HG03159 (cell line): ENCODE measurements at regions not wholly inside any gene's neighbourhood (a gene's known extent, or its start where the extent isn't known, plus 50 kb on each side); places are given as distances from the start of the nearest gene placed in this dataset.
A peak's percentile ranks its signal among the peaks of the same experiment; 100 is the strongest.
"Not testable (repeated sequence)": the region's sequence is repeated elsewhere in the genome, so short reads cannot be mapped to it uniquely, and the experiment has no call there.

Experiments used
- ATAC-seq: cut with Tn5 transposase; IDR thresholded peaks from one replicate; pipeline ENCODE4 v1.9.1; 2021; ENCODE audit warnings: mild to moderate bottlenecking, moderate library complexity; ENCODE audit not compliant: unreplicated experiment

DNA sequence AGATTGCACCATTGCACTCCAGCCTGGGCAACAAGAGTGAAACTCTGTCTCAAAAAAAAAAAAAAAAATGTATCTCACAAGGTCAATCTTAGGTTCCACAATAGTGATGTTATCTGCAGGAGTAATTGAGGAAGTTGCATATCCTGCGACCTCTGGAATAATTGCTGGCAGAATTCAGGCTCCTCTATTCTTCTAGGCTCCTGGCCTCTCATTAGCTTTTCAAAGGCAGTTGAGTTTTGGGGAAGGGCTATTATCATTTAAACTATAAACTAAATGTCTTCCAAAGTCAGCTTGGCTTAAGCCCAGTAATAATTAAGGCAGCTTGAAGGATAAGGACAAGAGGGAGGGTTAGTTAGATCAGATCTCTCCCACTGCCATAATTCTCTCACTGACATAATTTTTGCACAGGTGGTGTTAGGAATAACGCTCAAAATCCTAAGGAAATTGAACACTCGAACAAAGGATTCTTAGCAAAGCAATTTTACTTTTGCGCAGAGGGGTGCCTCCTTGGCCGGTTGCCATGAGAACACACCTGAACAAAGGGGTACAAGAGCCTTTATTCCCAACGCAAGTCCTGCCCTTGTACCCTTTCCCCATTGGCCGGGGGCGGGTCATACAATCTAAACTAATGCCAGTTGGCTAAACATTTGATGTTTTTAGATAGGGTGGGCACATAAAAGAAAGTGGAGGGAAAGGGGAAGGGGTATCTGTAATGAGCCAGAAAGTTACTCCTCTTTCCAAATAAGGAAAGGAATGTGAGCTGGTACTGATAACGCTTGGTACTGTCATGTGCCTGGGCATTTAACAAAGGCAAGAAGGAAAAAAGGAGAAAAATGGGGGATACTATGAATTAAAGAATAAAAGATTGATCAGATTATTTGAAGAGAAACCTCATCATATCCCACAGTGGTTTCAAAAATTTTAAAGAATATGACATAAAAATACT is 106.4 kb upstream of the CCNG1 start:
- ATAC-seq, result no peak

DNA sequence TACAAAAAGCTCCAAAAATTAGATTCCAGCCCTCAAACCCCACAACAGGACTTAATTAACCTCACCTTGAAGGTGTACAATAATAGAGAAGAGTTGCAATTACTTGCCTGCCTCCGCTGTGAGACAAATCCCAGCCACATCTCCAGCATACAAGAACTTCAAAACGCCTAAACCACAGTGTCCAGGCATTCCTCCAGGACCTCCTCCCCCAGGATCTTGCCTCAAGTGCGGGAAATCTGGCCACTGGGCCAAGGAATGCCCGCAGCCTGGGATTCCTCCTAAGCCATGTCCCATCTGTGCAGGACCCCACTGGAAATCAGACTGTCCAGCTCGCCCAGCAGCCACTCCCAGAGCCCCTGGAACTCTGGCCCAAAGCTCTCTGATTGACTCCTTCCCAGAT is 101.3 kb upstream of the CCNG1 start:
- not testable (repeated sequence) for ATAC-seq

DNA sequence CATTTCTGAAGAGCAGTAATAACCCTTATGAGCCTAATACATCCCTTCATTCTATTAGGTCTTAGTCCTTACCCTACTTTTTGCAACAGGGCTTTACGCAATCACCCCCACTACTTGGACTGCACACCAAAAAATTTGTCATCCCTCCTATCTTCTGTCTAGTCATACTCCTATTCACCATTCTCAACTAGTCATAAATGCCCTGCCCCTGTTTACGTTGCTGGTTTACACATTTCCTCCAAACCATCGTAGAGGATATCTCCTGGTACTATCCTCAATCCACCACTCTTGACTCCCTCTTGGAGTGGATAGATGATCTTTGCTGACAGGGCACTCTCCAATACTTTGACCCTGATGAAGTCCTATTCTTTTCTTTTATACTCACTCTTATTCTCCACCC is 98.2 kb upstream of the CCNG1 start:
- no peak for ATAC-seq

DNA sequence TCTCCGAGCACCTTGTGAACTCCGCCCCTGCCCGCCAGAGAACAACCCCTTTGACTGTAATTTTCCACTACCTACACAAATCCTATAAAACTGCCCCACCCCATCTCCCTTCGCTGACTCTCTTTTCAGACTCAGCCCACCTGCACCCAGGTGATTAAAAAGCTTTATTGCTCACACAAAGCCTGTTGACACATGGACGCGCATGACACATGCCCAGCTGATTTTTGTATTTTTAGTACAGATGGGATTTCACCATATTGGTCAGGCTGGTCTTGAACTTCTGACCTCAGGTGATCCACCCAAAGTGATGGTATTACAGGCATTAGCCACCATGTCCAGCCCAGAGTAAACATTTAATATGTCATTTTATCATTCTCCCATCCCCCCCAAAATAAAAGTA is 97.0 kb upstream of the CCNG1 start:
- ATAC-seq, result not testable (repeated sequence)

DNA sequence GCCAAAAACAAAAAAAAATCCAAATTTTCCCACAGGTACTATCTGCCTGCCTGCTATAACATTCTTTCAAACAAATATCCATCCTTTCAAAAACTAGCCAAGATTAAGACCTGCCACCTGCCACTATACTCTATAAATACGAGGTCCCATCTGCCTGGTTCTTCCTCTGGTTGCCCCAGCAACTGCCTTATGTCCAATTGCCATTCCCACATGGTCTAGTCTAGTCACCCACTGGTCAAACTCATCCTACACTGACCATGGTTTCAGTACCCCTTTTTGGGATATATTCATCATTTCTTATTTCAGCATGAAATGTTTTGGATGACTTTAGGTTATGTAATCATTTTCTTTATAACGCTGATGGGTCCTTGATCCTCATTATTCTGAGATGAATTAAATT is 95.1 kb upstream of the CCNG1 start:
- no peak for ATAC-seq

DNA sequence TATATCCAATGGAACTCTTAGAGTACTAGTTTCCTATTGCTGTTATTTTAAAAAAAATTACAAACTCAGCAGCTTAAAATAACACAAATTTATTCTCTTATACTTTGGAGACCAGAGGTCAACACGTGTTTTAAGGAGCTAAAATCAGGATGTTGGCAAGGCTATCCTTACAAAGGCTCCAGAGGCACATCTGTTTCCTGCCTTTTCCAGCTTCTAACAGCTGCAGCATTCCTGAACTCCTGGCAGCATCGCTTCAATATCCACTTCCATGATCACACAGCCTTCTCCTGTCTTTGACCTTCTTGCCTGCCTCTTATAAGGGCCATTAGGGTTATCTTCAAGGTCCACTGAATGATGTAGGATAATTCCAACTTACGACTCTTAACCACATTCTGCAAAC is 92.2 kb upstream of the CCNG1 start:
- ATAC-seq, result no peak

DNA sequence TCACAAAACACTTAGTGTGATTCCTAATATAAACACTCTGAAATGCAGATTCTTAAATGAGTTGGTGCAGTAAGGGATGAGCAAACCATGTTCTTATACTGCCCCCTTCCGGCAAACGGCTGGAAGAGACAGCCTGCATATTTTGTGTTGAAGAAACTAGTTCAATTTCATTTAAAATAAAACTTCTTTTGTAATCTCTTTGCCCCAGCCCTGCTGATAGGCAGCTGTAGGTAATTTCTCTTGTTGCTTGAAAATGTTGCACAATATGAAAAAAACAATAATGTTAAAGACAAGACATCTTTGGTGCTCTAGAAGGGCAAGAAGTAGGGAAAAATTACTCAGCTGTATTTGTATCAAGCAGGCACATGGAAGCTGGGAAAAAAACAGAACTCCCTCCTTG is 89.7 kb upstream of the CCNG1 start:
- peak; percentile 81 for ATAC-seq

DNA sequence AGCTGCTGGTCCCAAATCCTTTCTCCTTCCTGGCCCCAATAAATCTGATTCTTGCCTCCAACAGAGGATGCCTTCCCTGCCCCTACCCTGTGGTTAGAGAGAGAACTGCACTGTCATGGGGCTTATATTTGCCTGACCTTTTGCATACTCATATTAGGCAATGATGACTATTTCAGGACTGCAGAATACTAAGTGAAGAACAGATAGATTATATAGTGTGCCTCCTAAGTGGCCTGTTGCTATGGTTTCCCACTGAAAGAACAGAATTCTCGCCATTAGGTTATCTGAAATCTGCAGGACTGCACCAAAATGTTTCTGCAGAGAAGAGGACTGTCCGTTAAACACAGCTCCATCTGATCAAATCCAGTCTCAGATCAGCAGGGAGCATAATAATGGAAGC is 87.3 kb upstream of the CCNG1 start:
- ATAC-seq, result peak; percentile 40

DNA sequence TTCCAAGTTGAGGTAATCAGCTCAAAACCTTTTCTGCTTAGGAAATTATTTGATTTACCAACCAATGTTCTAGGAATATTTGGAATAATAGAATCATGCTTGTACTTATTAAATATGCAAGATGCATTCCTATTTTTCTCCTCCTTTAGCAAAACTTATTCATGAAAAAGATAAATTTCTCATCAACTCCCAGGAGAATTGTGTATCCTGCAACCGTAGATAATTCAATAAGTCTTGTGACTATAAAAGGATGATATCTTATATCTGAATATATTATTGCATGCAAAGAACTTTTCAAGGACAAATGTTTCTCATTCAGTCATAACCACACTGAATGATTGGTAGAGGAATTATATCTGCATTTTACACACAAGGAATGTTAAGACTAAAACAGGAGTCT is 84.9 kb upstream of the CCNG1 start:
- no peak for ATAC-seq

DNA sequence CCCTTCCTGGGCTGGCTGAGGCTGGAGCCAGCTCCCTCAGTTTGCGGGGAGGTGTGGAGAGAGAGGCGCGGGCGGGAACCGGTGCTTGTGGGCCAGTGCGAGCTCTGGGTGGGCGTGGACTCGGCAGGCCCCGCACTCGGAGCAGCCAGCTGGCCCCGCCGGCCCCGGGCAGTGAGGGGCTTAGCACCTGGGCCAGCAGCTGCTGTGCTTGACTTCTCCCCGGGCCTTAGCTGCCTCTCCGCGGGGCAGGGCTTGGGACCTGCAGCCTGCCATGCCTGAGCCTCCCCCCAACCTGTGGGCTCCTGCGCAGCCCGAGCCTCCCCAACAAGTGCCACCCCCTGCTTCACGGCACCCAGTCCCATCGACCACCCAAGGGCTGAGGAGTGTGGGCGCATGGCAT is 81.6 kb upstream of the CCNG1 start:
- not testable (repeated sequence) for ATAC-seq

DNA sequence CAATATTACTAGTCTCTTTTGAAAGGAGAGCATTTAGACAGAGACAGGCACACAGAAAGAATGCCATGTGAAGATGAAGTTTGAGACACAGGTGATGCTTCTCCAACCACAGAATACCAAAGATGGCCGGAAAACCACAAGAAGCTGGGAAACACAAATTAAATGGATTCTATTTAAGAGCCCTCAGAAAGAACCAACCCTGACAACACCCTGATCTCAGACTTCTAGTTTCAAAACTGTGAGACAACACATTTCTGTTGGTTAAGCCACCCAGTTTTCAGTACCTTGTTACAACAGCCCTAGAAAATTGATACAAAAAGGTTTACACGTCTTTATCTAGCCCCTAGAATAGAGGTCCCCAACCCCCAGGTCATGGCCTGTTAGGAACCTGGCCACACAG is 79.8 kb upstream of the CCNG1 start:
- no peak for ATAC-seq

DNA sequence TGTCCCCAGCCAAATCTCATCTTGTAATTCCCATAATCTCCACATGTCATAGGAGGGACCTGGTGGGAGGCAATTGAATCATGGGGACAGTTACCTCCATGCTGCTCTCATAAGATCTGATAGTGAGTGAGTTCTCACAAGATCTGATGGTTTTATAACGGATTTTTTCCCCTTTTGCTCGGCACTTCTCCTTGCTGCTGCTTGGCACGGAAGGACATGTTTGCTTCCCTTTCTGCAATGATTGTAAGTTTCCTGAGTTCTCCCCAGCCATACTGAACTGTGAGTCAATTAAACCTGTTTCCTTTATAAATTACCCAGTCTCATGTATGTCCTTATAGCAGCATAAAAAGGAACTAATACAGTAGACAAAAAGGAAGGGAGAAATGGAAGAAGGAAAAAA is 76.7 kb upstream of the CCNG1 start:
- no peak for ATAC-seq

DNA sequence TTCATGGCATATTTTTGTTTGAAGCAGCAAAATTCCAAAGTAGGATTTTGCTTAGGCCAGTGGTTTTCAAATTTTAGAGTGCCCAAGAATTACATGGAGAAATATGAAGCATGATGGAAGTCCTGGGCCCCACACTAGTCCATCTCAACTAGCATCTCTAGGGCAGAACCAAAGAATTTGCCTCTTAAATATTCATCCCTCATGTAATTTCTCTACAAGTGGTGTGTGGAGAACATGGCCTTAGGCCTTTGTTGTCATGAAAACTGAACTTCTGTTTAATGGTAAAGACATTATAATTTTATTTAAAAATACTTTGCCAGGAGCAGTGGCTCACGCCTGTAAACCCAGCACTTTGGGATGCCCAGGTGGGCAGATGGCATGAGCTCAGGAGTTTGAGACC is 75.9 kb upstream of the CCNG1 start:
- ATAC-seq, result no peak

DNA sequence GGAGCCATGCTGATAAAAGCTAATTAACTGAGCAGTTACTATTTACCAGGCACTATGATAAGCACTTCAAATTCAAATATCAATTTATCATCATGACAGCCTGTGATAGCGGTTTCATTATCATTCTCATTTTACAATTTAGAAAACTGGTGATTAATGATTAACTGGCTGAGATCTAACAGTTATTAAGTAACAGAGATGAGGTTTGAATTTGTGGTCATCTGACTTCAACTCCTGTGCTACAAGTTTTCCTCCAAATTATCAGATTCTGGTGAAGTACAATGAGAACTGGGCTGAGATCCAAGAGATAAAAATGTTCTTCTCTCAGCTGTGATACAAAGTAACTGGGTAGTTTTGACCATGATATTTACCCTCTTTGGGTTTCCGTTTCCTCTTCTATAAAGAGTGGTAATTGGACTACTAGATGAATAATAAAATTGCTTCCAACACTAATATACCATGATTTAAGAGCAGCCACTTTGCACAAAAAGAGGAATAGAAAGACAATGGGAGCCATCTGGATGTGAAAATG is 74.5 kb upstream of the CCNG1 start:
- ATAC-seq, result no peak

DNA sequence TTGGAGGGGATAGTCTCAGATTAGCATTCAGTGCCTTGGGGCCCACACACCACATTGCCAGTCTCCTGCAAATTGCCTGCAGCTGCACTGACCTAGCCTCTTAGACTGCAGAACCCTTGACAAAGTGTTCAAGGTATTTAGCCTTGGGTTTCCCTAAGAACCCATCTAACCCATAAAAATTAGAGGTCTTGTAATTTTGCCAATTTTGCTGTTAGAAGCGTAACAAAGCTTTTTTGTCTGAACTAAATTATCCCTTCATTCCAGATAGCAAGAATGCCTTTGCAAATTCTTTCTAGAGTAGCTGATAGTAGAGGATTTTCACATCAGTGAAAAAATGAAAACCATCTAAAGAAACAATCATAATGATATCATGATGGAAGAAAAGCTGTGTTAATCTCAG is 74.0 kb upstream of the CCNG1 start:
- no peak for ATAC-seq

DNA sequence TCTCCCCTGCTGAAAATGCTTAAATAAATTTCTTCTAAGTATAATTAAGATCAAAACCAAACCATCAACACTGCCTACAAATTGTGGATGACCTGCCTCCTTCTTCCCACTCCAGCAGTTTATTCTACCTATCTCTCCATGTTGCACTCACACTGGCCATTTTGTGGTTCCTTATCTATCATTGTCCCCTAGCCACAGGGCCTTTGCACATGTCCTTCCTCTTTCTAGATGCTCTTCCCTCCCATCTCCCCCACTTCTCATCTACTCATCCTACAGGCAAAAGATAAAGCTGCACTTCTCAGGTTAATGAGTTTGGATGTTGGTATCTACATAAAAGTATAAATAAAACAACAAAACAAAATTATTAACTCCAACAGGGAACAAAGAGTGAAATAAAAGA is 70.6 kb upstream of the CCNG1 start:
- no peak for ATAC-seq

DNA sequence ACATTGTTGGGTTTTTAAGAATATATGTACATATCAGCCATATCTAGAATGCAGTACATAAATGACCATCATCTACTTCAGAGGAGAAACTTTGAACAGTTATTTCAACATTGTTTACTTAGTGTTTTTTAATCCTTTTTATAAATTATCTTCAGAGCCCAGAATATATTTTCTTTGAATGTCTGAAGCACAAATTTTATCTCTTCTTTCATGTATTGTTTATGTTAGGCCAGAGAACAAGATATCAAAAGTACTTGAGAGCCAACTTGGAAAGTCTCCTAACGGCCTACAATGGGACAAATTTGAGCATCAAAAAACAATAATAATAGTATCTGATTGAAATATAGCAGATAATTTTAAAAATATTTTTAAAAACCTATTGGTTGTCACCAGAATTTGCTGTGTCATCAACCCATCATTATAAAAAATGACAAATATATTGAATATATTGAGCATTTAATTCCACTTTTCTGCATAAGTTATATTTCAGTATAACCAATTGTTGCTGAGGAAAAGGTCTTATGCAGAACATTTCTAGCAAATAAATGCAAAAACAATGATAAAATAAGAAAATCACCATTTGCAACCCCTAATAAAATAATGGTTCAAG is 67.5 kb upstream of the CCNG1 start:
- ATAC-seq, result no peak

DNA sequence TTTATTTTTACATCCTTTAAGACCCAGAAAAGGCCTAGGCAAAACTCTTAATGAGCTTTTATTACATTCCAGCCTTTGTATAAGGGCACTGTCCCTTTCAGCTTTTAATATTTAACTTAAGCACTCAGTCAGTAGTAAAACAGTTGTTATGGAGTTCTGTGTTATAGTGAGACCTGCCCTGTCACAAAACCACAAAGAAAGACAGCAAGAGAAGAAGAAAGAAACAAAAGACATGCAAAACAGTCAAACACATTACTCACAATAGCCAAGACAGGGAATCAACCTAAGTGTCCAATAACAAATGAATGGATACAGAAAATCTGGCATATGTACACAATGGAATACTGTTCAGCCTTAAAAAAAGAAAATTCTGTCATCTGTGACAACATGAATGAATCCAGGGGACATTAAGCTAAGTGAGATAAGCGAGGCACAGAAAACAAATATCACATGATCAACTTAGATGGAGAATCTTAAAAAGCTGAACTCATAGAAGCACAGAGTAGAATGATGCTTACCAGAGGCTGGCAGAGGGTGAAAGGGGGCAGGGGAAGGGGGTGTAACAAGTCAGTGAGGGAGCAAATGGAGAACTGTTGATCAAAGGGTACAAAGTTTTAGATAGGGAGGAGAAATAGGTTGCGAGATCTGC is 63.8 kb upstream of the CCNG1 start:
- ATAC-seq, result no peak

DNA sequence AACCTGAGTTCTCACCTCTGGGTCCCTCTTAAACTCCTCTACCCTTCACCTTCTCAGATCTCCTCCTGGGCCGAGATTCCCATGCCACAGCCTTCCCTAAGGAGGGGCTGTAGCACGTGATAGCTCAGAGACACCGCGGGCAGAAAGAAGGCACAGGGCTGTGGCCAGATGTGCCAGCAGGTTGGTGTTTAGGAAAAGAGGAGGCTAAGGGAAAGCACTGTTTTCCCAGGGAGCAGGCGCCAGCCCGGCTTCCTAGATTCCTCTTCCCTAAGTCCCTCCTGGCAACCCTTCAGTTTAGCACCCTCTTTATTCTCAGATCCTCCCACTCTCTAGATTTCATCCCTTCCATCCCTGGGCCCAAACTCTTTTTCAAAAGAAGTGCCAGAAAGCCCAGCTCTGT is 59.4 kb upstream of the CCNG1 start:
- ATAC-seq, result no peak

DNA sequence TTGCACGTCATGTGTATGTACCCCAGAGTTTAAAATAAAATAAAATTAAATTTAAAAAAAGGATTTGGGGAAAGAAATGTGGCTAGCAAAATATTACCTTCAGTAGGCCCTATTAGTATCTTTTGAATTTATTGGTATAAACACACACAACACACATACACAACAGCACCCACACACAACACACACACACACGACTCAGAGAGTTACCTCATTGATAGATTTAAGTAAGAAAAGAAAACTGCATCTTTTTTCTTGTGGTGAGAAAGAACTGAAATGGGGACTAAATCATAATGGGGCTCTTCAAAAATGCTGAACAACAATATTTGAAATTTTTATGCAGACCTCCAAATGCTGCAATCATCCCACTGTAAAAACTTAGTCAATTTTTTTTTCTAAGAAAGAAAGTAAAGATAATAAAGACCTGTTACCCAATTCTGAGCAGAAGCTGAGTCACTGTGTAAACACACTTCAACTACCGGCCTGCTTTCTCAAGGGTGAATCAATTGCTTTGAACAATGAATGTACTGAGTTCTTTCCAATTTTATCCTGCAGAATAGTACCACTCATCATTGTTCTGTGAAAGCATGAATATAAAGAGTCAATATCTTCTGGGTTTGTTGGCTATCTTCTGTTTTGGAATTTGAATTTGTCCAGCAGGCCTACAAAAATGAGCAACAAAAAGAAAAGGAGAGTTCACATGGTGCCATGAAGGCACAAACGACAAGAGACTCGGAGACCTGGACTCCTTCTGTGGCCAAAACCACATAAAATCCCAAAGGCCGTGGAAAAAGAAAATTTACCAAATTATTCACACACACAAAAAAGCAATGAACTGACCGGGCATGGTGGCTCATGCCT is 57.9 kb upstream of the CCNG1 start:
- ATAC-seq, result no peak

DNA sequence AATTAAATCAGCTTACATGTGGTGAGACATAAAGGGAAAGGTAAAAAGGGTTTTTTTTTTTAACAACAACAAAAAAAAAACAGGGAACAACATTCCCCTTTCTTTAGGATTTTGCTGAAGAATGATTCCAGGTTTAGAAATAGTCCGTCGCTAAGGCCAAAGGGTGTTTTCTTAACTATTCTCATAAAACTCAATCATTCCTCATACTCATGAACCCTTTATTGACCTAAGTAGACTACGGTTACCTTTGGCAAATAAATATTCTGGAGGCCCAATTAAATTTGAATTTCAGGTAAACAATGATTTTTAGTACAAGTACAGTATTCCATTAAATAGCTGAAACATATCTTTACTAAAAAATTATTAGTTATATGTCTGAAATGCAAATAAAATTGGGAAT is 55.6 kb upstream of the CCNG1 start:
- no peak for ATAC-seq
